GM21825 (cell line): ENCODE measurements at regions not wholly inside any gene's neighbourhood (a gene's known extent, or its start where the extent isn't known, plus 50 kb on each side); places are given as distances from the start of the nearest gene placed in this dataset.
"Not testable (repeated sequence)": the region's sequence is repeated elsewhere in the genome, so short reads cannot be mapped to it uniquely, and the experiment has no call there.

ENCODE experiments used
- ATAC-seq: cut with Tn5 transposase; IDR thresholded peaks from one replicate; pipeline ENCODE4 v1.9.1; 2021; ENCODE audit warnings: mild to moderate bottlenecking, moderate library complexity; ENCODE audit not compliant: unreplicated experiment

DNA sequence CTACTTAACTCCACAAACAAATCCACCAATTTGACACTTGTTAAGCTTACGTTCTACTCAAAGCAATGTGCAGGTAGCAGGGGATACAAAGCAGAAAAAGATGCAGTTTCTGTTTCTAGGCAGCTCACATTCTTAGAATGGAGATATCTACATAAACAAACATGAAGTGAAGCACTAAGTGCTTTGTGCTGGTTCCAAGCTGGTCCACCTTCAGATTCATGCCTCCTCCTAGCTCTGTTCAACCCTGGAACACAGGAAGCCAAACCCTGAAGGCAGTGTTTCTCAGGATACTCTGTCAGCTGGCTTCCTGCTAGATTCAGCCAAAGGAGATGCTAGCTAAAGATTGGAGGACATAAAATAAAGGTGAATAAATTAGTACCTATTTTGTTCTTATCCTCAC is 55.3 kb upstream of the NOL4 start:
- ATAC-seq = no peak

GRCh38 chr18:34280653-34281052 is 55.9 kb upstream of the NOL4 start:
- no peak for ATAC-seq

DNA sequence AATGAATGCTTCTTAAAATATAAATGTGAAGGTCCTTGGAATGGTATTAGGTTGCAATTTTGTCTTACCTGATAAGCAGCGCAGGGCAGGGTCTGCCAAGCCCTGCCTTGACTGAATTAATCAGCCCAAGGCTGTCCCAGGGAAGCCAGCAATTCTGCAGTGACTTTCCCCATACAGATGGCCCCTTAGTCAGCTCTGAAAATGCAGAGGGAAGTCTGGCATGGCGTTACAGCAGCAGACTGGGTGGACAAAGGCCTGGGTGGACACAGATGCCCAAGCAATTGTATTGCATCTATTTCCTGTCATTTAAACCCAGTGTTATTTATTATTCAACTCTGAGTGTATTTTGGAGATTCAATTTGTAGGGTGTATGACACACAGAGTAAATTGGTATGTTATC is 56.6 kb upstream of the NOL4 start:
- ATAC-seq = no peak

GRCh38 chr18:34281722-34282121 is 57.0 kb upstream of the NOL4 start:
- ATAC-seq = no peak

GRCh38 chr18:34283506-34283905 is 58.8 kb upstream of the NOL4 start:
- ATAC-seq = no peak

DNA sequence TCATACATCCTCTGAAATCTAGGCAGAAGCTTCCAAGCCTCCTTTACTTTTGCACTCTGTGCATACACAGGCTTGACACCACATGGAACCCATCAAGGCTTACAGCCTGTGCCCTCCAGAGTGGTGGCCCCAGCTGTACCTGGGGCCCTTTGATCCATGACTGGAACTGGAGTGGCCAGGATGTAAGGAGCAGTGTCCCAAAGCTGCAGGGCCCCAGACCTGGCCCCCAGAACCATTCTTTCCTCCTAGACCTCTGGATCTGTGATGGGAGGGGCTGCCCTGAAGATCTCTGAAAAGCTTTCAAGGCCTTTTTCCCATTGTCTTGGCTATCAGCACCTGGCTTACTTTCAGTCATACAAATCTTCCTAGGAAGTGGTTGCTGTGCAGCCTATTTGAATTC is 63.1 kb upstream of the NOL4 start:
- no peak for ATAC-seq

DNA sequence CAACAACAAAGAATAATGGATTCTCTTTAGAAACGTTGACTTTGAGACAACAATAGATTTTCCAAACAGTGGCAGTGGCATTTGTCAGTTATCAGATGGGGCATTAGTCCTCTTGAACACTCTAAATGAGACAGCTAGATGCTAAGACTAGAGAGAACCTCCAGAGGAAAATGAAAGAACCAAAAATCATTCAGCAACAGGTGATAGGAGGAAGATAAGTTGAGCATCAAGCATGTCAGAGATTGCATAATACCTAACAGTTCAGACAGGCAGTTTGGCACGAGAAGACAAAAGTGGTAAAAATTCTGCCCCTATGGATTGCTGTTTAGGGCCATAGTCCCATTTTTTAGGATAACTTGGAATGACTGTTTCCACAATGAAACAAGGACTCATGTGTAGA is 67.9 kb upstream of the NOL4 start:
- no peak for ATAC-seq

GRCh38 chr18:34297287-34297686 is 72.6 kb upstream of the NOL4 start:
- no peak for ATAC-seq

GRCh38 chr18:34299828-34300227 is 75.1 kb upstream of the NOL4 start:
- ATAC-seq = no peak

DNA sequence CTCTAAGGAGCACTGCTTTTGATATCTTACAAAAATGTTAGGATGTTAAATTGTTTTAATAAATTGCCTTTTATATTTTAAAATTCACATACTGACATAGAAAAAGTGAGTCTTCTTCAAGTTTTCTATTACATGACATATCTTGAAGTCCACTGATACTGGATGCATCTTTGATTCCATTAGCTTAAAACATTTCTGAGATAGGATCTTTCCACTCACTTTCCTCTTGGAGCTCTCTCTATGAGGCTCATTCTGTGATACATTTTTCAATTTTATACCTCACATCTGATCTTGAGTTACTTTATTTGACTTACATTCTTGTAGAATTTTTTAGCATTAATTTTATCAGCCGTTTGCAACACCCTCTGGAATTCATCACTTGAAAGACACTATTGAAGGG is 86.8 kb upstream of the NOL4 start:
- no peak for ATAC-seq

- ATAC-seq = no peak
Measured at GRCh38 chr18:34314847-34315246, 90.1 kb upstream of the NOL4 start.

GRCh38 chr18:34315591-34316352 is 91.1 kb upstream of the NOL4 start:
- no peak for ATAC-seq

GRCh38 chr18:34320267-34320666 is 95.6 kb upstream of the NOL4 start:
- ATAC-seq = no peak

DNA sequence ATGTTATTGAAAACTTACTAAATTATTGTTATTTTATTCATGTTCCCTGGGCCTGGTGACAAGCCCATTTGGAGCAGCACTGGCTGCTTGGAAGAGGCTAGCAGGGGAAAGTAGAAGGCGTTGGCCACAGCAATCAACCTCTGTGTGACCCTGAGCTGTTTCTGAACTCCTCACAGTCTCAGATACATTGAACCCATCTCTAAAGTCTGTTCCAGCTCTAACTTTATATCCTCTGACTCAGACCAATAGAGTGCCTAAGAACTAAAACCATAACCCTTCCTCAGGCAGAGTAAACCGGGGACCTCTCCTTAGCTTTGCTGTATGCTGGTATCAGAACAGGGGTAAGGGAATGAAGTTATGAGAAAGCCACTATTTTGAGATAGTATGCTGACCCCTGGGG is 96.4 kb upstream of the NOL4 start:
- peak; percentile 57 for ATAC-seq

GRCh38 chr18:34322365-34323289 is 97.9 kb upstream of the NOL4 start:
- peak; percentile 55 for ATAC-seq

GRCh38 chr18:34329840-34330239 is 105.1 kb upstream of the NOL4 start:
- no peak for ATAC-seq

GRCh38 chr18:34330308-34330707 is 105.6 kb upstream of the NOL4 start:
- no peak for ATAC-seq

DNA sequence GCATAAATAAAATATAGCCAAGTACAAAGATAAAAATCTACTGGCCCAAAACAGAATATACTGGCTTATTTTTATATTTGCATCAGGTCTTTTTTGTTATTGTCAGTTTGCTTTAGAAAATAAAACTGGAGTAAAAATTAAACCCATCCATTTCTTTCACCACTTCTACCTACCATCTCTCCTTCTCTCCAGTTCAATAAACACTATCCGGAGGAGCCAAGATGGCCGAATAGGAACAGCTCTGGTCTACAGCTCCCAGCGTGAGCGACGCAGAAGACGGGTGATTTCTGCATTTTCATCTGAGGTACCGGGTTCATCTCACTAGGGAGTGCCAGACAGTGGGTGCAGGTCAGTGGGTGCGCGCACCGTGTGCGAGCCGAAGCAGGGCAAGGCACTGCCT is 106.2 kb upstream of the NOL4 start:
- not testable (repeated sequence) for ATAC-seq

GRCh38 chr18:34331343-34331742 is 106.6 kb upstream of the NOL4 start:
- ATAC-seq = not testable (repeated sequence)

GRCh38 chr18:34339155-34339554 is 114.4 kb upstream of the NOL4 start:
- no peak for ATAC-seq

- ATAC-seq = no peak
Measured at GRCh38 chr18:34342960-34343359, 118.2 kb upstream of the NOL4 start.

GRCh38 chr18:34345738-34346137 is 121.0 kb upstream of the NOL4 start:
- no peak for ATAC-seq
